Glutamatergic neuron (in vitro differentiated cells): ENCODE measurements at regions not wholly inside any gene's neighbourhood (a gene's known extent, or its start where the extent isn't known, plus 50 kb on each side); places are given as distances from the start of the nearest gene placed in this dataset.

Experiments used
- DNase-seq: peaks from one replicate; pipeline ENCODE4 v3.0.0; 2022
- H3K27ac Mint-ChIP-seq: one replicate; pipeline ENCODE4 v1.8.0; 2020; ENCODE audit warnings: mild to moderate bottlenecking, mixed read lengths, inconsistent platforms; ENCODE audit not compliant: unreplicated experiment
- H3K27me3 Mint-ChIP-seq: one replicate; pipeline ENCODE4 v1.8.0; 2020; ENCODE audit warnings: mild to moderate bottlenecking, moderate library complexity, mixed read lengths, inconsistent platforms; ENCODE audit not compliant: unreplicated experiment
- H3K36me3 Mint-ChIP-seq: one replicate; pipeline ENCODE4 v1.8.0; 2020; ENCODE audit warnings: mild to moderate bottlenecking, mixed read lengths, inconsistent platforms; ENCODE audit not compliant: unreplicated experiment
- H3K4me1 Mint-ChIP-seq: one replicate; pipeline ENCODE4 v1.8.0; 2020; ENCODE audit warnings: mild to moderate bottlenecking, low read depth, mixed read lengths, inconsistent platforms; ENCODE audit not compliant: unreplicated experiment
- H3K4me3 Mint-ChIP-seq: one replicate; pipeline ENCODE4 v1.8.0; 2020; ENCODE audit warnings: mild to moderate bottlenecking, mixed read lengths, inconsistent platforms; ENCODE audit not compliant: unreplicated experiment
- H3K9me3 Mint-ChIP-seq: one replicate; pipeline ENCODE4 v1.8.0; 2020; ENCODE audit warnings: mild to moderate bottlenecking, moderate library complexity, mixed read lengths, inconsistent platforms; ENCODE audit not compliant: unreplicated experiment
- CTCF ChIP-seq: fragments of 200-600 bp; sonication (generic); IDR thresholded peaks from one replicate; pipeline ENCODE4 v1.5.0; 2021; ENCODE audit not compliant: partially characterized antibody, unreplicated experiment

- Mint-ChIP-seq H3K27ac (no peak overlapping the region), H3K4me1 (no peaks in the 10 kb centered on the region), H3K9me3 (no peaks in the 10 kb centered on the region), H3K36me3 (no peaks in the 10 kb centered on the region), H3K4me3 (no peak overlapping the region), H3K27me3 (no peaks in the 10 kb centered on the region)
- no peak for TF ChIP-seq CTCF
- no peak for DNase-seq
Measured at GRCh38 chr12:88417531-88417930, 162.7 kb downstream of the KITLG start.

- Mint-ChIP-seq H3K4me1 (no peaks in the 10 kb centered on the region), H3K27me3 (no peaks in the 10 kb centered on the region), H3K9me3 (no peaks in the 10 kb centered on the region), H3K36me3 (no peaks in the 10 kb centered on the region), H3K4me3 (no peak overlapping the region), H3K27ac (no peak overlapping the region)
- DNase-seq, result no peak
- no peak for TF ChIP-seq CTCF
Measured at GRCh38 chr12:88418856-88419497, 161.3 kb downstream of the KITLG start.

GRCh38 chr12:88419794-88420193 is 160.5 kb downstream of the KITLG start:
- Mint-ChIP-seq H3K9me3 (no peaks in the 10 kb centered on the region), H3K4me1 (peaks cover 2% of the 10 kb centered on the region), H3K4me3 (no peak overlapping the region), H3K27ac (no peak overlapping the region), H3K27me3 (no peaks in the 10 kb centered on the region), H3K36me3 (no peaks in the 10 kb centered on the region)
- TF ChIP-seq CTCF, result no peak
- DNase-seq, result no peak

- H3K36me3 Mint-ChIP-seq, result no peaks in the 10 kb centered on the region
- TF ChIP-seq CTCF, result no peak
- H3K4me1 Mint-ChIP-seq, result peaks cover 3% of the 10 kb centered on the region
- no peaks in the 10 kb centered on the region for H3K27me3 Mint-ChIP-seq
- no peaks in the 10 kb centered on the region for H3K9me3 Mint-ChIP-seq
- H3K4me3 Mint-ChIP-seq, result no peak overlapping the region
- H3K27ac Mint-ChIP-seq, result no peak overlapping the region
- DNase-seq, result no peak
Measured at GRCh38 chr12:88420457-88420856, 159.8 kb downstream of the KITLG start.

- H3K27me3 Mint-ChIP-seq, result no peaks in the 10 kb centered on the region
- H3K4me1 Mint-ChIP-seq, result peaks cover 3% of the 10 kb centered on the region
- no peak for TF ChIP-seq CTCF
- H3K9me3 Mint-ChIP-seq, result no peaks in the 10 kb centered on the region
- DNase-seq, result no peak
- no peak overlapping the region for H3K4me3 Mint-ChIP-seq
- H3K36me3 Mint-ChIP-seq, result peaks cover 5% of the 10 kb centered on the region
- peak overlapping the region; percentile 28 for H3K27ac Mint-ChIP-seq
Measured at GRCh38 chr12:88424791-88425730, 155.2 kb downstream of the KITLG start.
